GM23338 (cell line): ENCODE measurements at regions not wholly inside any gene's neighbourhood (a gene's known extent, or its start where the extent isn't known, plus 50 kb on each side); places are given as distances from the start of the nearest gene placed in this dataset.

Experiments used
- CREB1 ChIP-seq: fragments of 250-450 bp; sonication (Bioruptor Pico); IDR thresholded peaks from 2 replicates; pipeline ENCODE4 v1.5.0; 2020; ENCODE audit warnings: low read depth, mild to moderate bottlenecking, moderate library complexity
- CTCF ChIP-seq, 2 experiments: fragments of 200-600 bp in 1 of 2; sonication (generic) in 1 of 2; conservative IDR thresholded peaks; 2 replicates each; pipeline versions ENCODE4 v1.5.1 to v1.6.1; 2016 to 2017; ENCODE audit warnings: antibody characterized with exemption in 2 of 2, low read depth in 2 of 2, mild to moderate bottlenecking in 2 of 2, moderate library complexity in 1 of 2
- EZH2 ChIP-seq: fragments of 200-600 bp; sonication (generic); IDR thresholded peaks from one replicate; pipeline ENCODE4 v1.8.0; 2017; ENCODE audit warnings: antibody characterized with exemption, mild to moderate bottlenecking, low read depth; ENCODE audit not compliant: unreplicated experiment
- EZH2phosphoT487 ChIP-seq: fragments of 200-600 bp; sonication (generic); IDR thresholded peaks from one replicate; pipeline ENCODE4 v1.8.1; 2018; ENCODE audit warnings: antibody characterized with exemption; ENCODE audit not compliant: unreplicated experiment
- POLR2AphosphoS5 ChIP-seq: IDR thresholded peaks from 2 replicates; pipeline ENCODE4 v1.6.1; 2016; ENCODE audit warnings: antibody characterized with exemption, low read depth
- REST ChIP-seq: IDR thresholded peaks from one replicate; pipeline ENCODE4 v1.6.1; 2018; ENCODE audit warnings: antibody characterized with exemption; ENCODE audit not compliant: unreplicated experiment

- TF ChIP-seq CTCF (conservative IDR thresholded peaks at IDR 0.05; ENCODE audit: low read depth in 2 of 2) (no peak), POLR2AphosphoS5 (no peak), CREB1 (CRISPR knock-in tag) (no peak), REST (no peak), EZH2 (no peak), EZH2phosphoT487 (no peak)
Measured at GRCh38 chr4:124104101-124104500, 608.4 kb downstream of the ANKRD50 start.
